ENCODE measurements at regions not wholly inside any gene's neighbourhood (a gene's known extent, or its start where the extent isn't known, plus 50 kb on each side); places are given as distances from the start of the nearest gene placed in this dataset.
"Not testable (repeated sequence)": the region's sequence is repeated elsewhere in the genome, so short reads cannot be mapped to it uniquely, and the experiment has no call there.

DNA sequence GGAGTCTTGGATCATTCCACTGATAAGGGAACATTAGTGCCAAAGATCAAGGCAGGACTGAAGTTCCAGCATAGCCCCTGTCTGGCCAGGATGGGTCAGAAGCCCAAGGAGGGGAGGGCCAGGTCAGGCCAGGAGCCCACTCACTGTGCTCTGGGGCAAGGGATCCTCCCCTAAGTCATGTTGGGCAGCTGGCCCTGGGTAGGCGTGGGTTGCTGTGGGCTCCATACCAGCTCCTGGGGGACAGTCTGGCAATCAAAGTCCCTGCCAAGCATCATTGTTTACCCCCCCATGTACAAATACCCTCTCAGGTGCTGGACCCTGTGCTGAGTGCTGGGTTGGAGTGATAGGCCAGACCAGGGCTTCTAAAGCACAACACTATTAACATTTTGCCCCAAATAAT lies 130.5 kb downstream of the IRX5 start:
- no peak for DNase-seq (ENCODE audit: low read depth)

DNA sequence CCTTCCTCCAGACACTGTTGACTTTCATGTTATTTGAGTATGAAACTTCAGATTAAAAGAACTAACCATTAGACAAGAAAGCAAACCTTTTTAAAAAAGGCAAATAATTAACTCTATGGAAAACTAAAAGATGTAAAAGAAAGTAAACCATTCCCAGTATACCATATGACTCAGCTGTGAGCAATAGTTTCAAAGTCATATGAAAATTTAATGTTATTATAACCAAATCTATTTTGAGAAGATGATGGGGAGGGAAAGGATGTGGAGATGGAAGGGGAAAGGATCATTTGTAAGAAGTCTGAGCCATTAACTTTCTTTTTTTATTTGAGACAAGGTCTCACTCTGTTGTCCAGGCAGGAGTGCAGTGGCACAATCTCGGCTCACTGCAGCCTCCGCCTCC lies 131.8 kb downstream of the IRX5 start:
- no peak for DNase-seq (ENCODE audit: low read depth)

DNA sequence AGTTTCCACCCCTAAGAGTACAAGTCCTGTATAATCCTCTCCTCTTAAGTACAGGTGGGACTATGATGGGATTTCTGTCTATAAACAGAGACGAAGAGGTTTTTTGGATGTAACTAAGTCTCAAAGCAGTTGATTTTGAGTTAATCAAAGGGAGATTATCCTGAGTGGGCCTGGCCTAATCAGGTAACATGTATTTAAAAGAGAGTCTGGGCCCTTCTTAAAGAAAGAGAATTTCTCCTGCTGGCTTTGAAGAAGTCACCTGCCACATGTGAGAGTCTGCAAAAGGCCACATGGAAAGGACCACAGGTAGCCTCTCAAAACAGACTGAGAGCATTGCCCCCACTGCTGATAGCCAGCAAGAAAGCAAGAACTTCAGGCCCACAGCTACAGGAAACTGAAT lies 142.3 kb downstream of the IRX5 start:
- DNase-seq (ENCODE audit: low read depth), result no peak

DNA sequence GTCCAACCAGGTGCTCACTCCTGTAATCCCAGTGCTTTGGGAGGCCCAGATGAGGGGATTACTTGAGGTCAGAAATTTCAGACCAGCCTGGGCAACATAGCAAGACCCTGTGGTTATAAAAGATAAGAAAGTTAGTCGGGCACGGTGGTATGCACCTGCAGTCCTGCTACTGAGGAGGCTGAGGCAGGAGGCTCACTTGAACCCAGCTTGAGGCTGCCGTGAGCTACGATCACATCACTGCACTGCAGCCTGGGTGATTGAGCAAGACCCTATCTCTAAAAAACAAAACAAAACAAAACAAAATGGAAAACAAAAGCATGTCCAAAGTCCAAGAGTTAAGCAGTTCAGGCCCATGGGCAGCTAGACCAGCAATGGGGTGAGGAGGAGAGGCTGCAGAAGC lies 143.2 kb downstream of the IRX5 start:
- DNase-seq (ENCODE audit: low read depth), result no peak

DNA sequence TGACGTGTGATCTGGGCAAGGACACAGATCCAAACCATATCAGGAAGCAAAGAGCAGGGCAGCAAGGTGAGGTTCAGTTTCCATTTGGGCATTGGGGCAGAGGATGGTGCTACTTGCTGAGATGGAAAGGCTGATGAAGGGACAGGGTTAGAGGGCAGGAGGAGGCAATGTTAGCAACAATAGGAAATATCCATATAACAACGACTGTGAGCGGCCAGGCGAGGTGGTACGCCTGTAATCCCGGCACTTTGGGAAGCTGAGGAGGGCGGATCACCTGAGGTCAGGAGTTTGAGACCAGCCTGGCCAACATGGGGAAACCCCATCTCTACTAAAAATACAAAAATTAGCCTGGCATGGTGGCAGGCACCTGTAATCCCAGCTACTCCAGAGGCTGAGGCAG lies 144.5 kb downstream of the IRX5 start:
- DNase-seq (ENCODE audit: low read depth), result not testable (repeated sequence)

DNA sequence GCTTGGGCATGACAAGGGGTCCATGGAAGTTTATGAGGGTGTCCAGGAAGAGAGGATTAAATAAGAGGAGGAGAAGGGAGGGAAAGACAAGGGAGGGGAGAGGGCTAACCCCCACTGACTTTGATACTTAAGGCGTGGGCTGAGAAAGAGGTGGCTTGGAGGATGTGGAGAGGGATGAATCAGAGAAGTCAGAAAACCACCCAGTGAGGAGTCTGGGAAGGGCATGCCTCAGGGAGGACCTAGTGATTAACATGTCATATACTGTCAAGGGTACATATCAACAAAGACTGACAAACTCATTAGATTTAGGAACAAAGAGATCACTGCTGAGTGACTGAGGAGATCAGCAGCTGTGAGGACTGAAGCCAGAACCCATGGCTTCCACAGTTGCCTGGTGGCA lies 145.4 kb downstream of the IRX5 start:
- no peak for DNase-seq (ENCODE audit: low read depth)

DNA sequence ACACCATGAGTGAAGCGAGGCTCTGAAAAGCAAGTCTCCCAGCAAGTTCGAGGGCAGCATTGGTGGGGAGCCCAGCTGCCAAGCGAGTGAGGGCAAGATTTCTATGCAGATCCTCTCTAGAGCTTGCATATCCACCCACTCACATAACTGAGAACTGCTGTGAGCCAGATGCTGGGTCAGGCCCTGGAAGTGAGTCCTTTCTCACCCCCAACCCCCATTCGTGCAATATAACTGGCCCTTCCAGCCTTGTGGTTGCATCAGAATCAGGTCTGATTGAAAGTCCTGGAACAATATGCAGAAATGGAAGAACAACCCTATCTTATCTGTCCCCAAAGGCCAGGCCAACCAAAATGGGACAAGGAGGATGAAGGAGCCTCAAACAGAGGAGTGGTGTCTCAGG lies 146.6 kb downstream of the IRX5 start:
- no peak for DNase-seq (ENCODE audit: low read depth)

DNA sequence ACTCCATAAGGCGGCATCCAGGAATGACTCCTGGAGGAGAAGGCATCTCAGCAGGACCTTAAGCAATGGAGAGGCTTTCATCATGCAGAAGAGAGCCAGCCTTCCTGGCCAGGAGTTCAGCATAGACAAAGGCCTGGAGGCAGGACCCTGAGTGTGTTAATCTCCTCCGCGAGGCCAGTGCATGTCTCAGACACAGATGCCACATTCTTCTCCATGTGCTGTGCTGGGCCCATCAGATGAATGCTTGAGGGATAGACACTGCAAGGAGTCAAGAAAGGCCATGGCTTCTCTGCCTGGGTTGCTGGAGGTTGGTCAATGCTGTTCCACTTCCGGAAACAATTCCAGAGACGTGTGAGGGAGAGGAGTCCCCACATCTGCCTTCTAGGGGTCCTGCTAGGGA lies 147.5 kb downstream of the IRX5 start:
- DNase-seq (ENCODE audit: low read depth), result no peak

DNA sequence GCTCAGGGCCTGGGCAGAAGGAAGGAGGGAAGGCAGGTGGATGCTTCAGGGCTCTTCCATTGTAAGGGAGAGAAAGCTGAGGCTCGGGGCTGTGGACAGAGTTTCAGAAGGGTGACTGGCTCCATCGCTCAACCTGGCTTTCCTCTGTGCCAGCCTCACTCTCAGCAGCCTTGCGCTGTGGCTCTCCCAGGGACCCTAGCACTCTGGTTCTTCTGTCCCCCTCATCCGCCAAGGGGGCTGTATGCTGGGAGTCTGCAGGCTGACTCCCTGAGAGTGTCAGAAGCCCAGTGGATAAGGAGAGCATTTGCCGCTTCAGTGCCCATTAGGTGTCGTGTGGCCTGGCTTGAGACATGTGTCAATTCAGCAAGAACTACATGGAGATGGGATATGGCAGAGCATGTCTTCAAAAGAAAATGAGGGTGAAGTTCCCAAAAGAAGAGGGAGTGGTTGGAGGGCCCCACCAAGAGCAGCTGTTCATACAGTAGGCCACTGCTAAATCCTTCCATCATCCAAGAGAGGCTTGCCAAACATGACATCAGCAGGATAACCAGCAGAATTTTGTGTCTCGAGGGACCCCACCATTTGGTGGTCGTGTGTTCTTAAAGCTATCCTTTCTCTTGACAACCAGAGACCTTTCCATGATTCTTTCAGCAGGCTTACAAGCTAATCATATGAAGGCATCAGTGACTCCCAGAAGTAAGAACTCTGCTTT lies 148.2 kb downstream of the IRX5 start:
- no peak for DNase-seq (ENCODE audit: low read depth)

DNA sequence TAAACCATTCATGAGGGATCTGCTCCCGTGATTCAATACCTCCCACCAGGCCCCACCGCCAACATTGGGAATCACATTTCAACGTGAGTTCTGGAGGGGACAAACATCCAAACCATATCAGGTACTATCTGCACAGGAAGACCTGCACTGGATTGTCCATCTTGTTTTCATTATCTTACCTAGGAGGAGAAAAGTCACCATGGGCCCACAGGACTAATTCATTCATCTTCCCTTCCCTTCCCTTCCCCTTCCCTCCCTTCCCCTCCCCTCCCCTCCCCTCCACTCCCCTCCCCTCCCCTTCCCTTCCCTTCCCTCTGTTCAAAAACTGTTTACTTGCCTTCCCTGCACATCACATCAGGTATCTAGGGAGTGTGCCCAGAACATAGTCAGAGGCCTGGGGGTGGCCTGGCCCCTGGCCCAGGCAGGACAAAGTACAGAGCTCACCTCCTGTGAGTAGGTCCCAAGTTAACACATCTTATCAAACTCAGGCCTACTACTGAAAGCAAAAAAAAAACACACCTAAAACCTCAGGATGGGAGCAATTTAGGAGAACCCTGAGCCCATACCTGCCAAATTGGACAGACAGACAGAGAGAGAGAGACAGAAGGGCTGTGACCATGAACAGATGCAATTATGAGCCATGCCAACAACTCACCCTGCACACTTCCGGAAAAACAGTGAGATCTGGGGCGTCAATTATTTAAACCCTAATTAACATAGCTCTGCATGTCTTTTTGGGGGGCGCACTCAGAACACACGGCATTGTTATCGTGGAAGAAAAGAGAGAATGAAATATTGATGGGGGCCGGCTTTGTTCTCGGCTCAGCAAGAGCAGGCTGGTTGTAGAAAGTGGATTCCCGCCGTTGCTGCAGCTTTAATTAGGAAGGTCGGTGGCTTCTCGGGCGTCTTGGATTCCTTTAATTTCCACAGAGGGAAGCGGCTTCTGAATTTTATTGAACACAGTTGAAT lies 151.2 kb downstream of the IRX5 start:
- no peak for DNase-seq (ENCODE audit: low read depth)

DNA sequence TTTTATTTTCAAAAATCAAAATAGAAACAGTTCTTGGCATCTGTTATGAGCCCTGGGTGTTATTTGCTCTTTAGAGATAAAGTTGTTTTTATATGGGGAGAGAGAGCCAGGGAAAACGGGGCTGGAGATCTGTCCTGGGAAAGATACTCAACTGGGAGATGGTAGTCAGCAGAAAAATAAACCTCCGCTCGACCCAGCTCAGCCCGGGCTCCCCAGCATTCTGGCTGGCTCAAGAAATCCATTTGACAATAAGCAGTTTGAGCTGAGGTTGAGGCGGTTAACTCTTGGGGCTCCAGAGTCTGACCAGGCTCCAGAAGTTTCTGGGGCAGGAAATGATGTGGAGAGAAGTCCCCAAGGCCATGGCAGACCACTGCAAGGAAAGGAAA lies 151.9 kb downstream of the IRX5 start:
- DNase-seq (ENCODE audit: low read depth), result no peak

DNA sequence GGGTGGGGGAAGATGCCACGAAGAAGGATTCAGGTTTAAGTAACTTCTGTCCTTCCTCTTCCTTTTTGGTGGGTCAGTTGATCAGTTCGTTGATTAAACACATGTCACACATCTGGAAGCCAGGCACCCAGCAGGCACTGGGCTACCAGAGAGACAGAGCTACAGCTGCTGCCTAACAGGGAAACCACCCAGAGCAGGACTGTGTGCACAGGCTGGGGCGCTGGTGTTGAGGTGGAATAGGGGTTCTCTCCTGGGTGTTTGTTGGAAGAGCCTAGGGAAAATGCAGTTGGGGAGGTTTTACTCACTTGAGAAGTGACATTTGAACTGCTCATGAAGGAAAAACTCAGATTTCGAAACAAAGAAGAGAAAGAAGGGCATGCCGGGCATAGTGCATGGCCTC lies 152.4 kb downstream of the IRX5 start:
- DNase-seq (ENCODE audit: low read depth), result no peak

DNA sequence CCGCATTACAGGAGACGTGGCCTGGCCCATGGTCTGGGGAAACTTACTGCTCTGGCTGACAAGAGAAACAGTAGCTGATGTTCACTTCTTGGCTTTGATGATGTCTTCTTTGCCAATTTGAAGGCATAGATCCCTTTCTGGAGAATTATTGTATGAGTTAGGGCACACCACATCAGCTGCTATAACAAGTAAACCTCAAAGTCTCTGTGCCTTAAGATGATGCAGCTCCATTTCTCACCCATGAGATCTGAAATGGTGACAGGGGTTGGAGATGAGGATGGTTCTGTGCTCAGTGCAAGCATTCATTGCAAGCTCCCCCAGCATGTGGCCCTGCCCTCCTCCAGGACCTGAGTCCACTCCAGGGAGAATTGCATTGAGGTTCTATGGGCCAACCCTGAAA lies 157.4 kb downstream of the IRX5 start:
- DNase-seq (ENCODE audit: low read depth), result no peak

DNA sequence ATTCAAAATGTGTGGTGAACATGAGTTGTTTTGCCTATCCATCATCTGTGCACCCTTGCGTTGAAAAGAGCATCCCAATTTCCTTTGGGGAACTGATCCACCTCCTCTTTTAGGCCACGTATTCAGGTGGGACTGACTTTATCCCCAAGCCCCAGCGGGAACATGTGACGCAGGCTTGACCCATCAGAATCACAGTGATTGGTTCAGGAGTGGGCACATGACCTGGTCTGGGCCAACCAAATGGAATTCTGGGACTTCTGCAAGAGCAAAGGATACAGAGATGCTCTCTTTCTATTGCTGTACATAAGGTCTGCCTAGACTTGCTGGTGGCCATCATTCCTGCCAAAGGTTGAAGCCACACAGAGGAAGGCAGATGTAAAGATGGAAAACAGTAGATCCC lies 158.9 kb downstream of the IRX5 start:
- no peak for DNase-seq (ENCODE audit: low read depth)

DNA sequence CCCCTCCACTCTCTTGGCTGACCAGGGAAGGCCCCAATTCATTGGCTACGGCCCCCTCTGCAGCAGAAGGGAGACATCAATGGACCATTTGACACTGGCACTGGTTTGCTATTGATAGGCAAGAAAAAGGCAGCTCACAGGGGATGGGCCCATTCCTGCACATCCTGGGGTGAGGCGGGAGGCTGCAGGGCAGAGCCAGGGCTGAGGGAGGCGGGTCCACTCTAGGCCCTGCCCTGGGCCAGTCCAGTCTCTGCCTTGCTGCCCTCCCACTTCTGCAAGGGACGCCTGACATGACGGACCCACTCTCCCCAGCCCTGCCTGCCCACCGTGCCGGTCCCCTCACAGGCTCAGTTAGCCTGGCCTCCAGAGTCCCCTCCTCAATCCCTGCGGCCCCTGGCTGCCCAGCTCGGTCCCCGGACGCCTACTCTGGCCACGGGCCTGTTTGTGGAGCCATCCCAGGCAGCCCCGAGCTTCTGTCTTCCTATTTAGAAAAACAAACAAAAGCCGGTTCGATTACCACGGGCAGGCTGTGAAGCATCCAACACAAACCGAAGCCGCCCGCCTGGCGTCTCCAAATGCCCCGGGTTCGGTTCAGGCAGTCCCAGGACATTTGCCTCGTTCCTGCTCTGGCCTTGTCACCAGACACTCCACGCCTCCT lies 160.7 kb downstream of the IRX5 start:
- no peak for DNase-seq (ENCODE audit: low read depth)

DNA sequence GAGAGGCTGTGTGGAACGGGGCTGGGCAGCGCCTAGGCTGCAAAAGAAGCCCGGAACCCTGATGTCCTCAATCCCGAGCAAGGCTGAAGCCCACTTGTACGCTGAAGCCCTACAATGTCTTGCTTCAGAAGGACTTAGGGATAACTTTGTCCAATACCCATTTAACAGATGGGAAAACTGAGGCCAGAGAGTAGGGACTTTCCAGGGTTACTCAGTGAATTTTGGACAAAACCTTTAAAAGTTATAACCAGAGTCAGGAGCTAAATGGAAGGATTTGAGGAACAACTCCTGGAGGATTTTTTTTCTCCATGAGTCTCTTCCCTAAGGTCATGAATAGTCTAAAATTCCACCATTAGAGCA lies 161.2 kb downstream of the IRX5 start:
- no peak for DNase-seq (ENCODE audit: low read depth)

DNA sequence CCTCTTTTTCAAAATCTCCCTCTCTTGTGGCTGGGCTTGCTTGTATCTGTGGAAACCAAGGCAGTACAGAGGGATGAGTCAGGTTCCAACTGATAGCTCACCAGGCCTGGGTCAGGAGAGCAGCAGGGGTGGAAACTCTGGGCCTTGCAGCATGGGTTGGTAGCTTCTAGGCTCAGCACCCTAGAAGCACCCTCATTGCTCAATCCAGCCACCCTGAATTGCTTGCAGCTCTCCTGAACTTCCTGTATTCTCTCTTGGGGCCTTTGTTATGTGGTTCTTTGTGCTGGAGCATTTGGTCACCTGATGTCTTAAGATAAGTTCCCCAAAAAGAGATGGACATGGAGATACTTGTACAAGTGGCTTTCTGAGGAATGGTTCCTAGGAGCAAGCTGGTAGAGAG lies 169.4 kb downstream of the IRX5 start:
- DNase-seq (ENCODE audit: low read depth), result no peak

DNA sequence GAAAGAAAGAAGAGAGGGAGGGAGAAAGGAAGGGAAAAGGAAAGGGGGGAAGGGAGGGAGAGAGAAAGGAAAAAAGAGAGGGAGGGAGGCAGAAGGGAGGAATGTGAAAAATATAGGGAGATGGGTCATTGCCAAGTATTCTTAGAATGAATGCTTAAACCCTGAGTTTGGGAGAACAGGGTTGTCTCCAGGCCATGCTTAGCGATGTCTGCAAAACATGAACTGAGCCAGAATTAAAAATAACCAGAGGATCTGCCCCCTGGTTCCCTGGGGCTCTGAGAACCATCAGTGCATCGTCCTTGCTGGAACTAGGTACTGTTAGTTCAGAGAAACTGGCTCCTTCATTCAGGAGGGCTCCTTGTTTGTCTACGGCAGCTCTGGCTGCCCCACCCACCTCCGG lies 170.4 kb downstream of the IRX5 start:
- no peak for DNase-seq (ENCODE audit: low read depth)

DNA sequence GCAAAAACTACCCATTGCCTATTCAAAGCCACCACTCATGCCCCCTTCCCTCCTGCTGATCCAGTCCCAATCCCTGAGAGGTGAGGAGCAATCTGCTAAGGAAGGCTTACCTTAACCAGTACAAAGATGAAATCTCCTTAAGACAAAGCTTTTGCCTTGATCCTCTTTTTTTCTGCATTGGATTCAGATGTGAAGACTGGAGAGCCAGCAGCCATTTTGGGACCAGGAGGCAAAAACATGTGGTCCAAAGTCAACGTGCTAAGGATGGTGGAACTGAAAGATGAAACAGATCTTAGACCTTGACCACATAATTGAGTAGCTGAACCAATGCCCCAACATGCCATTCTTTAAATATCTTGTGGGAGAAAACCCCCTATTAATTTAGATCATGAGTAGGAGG lies 171.4 kb downstream of the IRX5 start:
- no peak for DNase-seq (ENCODE audit: low read depth)

DNA sequence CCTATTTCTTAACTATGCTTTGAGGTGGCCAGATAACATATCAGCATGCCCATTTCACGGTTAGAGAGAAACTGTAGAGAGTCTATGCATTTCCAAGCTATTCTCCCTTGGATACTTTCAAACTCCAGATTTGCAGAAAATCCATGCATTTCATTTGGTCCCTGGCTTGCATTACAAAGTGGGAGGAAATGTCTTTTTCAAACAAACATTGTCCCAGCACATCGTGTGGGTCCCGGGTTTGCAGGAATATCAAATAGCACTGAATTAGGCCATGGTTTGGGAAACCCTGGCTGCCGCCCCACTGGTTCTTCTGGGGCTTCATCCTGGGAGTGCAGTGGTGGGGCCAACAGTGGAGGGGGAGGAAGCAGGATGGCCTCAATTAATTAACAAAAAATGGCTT lies 171.9 kb downstream of the IRX5 start:
- DNase-seq (ENCODE audit: low read depth), result no peak

DNA sequence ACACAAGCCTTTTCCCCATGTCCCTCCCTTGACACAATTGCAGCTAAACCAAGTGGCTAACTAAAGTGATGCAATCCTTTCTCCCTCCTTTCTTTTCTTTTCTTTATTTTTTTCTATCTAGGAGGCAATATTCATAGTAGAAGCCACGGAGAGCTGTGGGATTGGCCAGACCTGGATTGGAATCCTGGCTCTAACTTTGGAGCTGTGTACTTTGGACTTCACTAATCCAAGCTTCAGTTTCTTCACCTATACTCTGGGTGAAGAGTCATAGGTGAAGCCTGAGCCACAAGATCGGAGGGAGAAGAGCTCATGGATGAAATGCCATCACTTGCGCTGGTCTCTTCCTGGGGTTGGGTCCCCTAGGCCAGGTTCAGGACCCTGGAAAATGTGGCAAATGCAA lies 177.2 kb downstream of the IRX5 start:
- no peak for DNase-seq (ENCODE audit: low read depth)

DNA sequence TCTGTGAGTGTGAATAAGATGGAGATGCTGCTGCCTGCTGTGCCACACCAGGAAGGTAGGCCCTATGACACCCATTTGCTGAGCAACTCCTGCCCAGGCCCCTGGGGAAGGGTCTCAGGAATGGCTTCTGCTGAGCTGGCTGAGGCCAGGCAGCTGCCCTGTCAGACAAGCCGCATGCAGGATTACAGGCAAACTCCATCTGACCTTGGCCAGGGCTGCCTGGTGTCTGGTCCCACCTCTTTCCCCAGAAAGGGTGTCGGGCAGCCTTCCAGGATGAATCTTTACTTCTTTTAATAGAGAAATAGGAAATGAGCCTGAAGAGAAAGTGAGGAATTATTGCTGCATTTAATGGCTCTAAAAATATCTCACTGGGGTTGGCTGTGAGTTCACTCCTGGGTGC lies 182.5 kb downstream of the IRX5 start:
- DNase-seq (ENCODE audit: low read depth), result no peak

DNA sequence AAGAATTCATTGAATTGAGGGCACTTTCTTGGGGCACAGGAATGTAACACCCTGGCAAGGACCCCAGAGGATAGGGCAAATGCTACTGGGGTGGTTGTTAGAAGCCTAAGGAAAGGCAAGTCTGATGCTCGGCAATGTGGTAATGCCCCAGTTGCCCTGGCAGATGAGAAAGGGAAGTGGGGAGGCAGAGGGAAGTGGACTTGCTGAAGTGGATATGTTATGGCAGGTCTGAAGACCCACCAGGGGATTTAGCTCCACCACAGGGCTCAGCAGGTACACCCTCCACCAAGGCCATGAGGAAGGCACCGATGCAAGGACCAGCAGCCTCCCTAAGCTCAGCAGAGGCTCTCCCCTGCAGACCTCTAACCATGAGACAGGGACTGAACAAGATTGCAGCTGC lies 184.8 kb downstream of the IRX5 start:
- no peak for DNase-seq (ENCODE audit: low read depth)

Measured in HT1080 (cell line).